ENCODE measurements at regions not wholly inside any gene's neighbourhood (a gene's known extent, or its start where the extent isn't known, plus 50 kb on each side); places are given as distances from the start of the nearest gene placed in this dataset.

DNA sequence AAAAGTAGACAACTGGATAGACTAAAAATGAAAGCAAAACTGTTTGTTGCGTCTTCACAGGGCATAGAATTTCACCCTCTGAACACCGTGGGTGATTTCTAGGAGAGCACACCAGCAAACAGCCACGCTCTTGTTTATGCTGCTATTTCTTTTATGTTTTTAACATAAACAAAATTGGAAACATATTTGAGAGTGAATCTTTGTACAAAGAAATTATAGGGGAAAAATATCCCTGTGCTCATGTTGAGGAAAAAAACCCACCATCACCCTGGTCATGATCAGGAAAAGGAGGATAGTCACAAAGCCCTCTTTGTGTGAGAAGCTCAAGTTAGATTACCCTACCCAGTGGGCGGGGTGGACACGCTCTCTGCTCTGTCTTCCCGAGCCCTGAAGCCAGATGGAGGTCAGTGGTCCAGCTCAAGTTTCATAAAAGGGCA is 313.3 kb downstream of the SATB1 start:
- ChIA-PET POLR2A (ENCODE audit: partially characterized antibody) (no interaction called here), CTCF (ENCODE audit: partially characterized antibody) (no interaction called here)
- H3K9me3 Mint-ChIP-seq: peaks cover 0 to 6% (median under 1%) of the 10 kb centered on the region in 8 donors
- H3K36me3 ChIP-seq (ENCODE audit: insufficient read depth, low read length): no peaks in the 10 kb centered on the region
- H3K4me1 Mint-ChIP-seq: peaks cover 0 to 7% (median 5%) of the 10 kb centered on the region in 4 donors
- H3K27ac ChIP-seq (ENCODE audit: low read depth, low read length): no peak overlapping the region
- H3K27me3 ChIP-seq (ENCODE audit: insufficient read depth, low read length): no peaks in the 10 kb centered on the region
- peaks cover 3 to 4% of the 10 kb centered on the region in 2 donors for H3K27me3 Mint-ChIP-seq
- no peaks in the 10 kb centered on the region for H3K9me3 ChIP-seq (ENCODE audit: control insufficient read depth in 1 of 2, low read length in 2 of 2)
- H3K4me3 ChIP-seq (ENCODE audit: low read length in 2 of 2): no peak overlapping the region
- no peak overlapping the region for H3K27ac Mint-ChIP-seq
- DNase-seq: no peak
- peak overlapping the region in 7 of 8 donors; percentile 28 to 64 (median 48) for H3K4me3 Mint-ChIP-seq
- intact Hi-C loops (cut with micrococcal nuclease): no loop called here
- no peaks in the 10 kb centered on the region for H3K4me1 ChIP-seq (ENCODE audit: insufficient read depth, low read length)
- no peaks in the 10 kb centered on the region for H3K36me3 Mint-ChIP-seq

DNA sequence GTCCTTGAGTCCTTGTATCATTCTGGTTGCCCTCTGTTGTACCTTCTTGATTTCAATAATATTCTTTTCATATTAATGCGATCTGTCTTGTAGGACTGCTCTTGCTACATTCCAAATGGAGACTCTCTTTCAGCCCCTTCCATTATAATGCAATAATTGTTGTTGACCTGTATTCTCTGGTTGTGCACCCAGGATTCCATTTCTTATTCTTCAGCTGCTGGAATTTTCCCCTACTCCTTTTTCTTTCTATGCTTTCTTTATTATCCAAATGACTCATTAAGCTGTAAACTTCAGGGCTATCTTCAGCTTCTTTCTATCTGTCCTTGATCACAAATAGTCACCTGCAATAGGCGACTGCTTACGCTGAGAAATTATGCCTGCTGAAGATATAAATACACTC is 321.5 kb downstream of the SATB1 start:
- Mint-ChIP-seq H3K27ac (no peak overlapping the region), H3K9me3 (peaks cover 0 to 3% (median 0%) of the 10 kb centered on the region in 8 donors), H3K27me3 (peaks cover 14 to 29% of the 10 kb centered on the region in 2 donors), H3K4me1 (no peaks in the 10 kb centered on the region), H3K36me3 (no peaks in the 10 kb centered on the region), H3K4me3 (no peak overlapping the region)
- H3K27me3 ChIP-seq (ENCODE audit: insufficient read depth, low read length): no peaks in the 10 kb centered on the region
- no peak overlapping the region for H3K27ac ChIP-seq (ENCODE audit: low read depth, low read length)
- H3K4me1 ChIP-seq (ENCODE audit: insufficient read depth, low read length): no peaks in the 10 kb centered on the region
- intact Hi-C loops (cut with micrococcal nuclease): no loop called here
- H3K36me3 ChIP-seq (ENCODE audit: insufficient read depth, low read length): no peaks in the 10 kb centered on the region
- H3K4me3 ChIP-seq (ENCODE audit: low read length in 2 of 2): no peak overlapping the region
- H3K9me3 ChIP-seq (ENCODE audit: control insufficient read depth in 1 of 2, low read length in 2 of 2): no peaks in the 10 kb centered on the region
- POLR2A ChIA-PET (ENCODE audit: partially characterized antibody): no interaction called here
- CTCF ChIA-PET (ENCODE audit: partially characterized antibody): no interaction called here
- no peak for DNase-seq

DNA sequence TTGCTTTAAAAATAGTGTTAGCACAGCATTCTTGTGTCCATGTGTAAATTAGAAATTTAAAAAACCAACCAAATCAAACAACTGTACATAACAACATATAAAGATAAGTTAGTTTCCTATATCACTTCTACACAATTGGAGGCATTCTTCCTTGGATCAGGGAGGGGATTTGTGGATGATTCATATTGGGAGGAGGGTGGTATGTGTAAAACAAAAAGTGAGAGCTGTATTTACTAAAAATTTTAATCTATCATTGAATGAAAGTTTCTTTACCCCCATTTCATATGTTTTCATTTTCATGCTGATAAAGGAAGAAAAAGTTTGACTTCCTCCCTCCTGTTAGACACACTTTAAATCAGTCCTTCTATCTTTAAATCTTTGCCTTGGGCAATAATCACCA is 325.0 kb downstream of the SATB1 start:
- POLR2A ChIA-PET (ENCODE audit: partially characterized antibody): no interaction called here
- Histone ChIP-seq H3K36me3 (ENCODE audit: insufficient read depth, low read length) (no peaks in the 10 kb centered on the region), H3K27ac (ENCODE audit: low read depth, low read length) (no peak overlapping the region), H3K9me3 (ENCODE audit: control insufficient read depth in 1 of 2, low read length in 2 of 2) (no peaks in the 10 kb centered on the region), H3K4me1 (ENCODE audit: insufficient read depth, low read length) (no peaks in the 10 kb centered on the region), H3K4me3 (ENCODE audit: low read length in 2 of 2) (no peak overlapping the region), H3K27me3 (ENCODE audit: insufficient read depth, low read length) (no peaks in the 10 kb centered on the region)
- Mint-ChIP-seq H3K27me3 (peaks cover 15 to 27% of the 10 kb centered on the region in 2 donors), H3K9me3 (peaks cover 0 to 8% (median 5%) of the 10 kb centered on the region in 8 donors), H3K36me3 (no peaks in the 10 kb centered on the region), H3K4me3 (no peak overlapping the region), H3K27ac (no peak overlapping the region), H3K4me1 (no peaks in the 10 kb centered on the region)
- CTCF ChIA-PET (ENCODE audit: partially characterized antibody): no interaction called here
- intact Hi-C loops (cut with micrococcal nuclease): no loop called here
- DNase-seq: no peak

DNA sequence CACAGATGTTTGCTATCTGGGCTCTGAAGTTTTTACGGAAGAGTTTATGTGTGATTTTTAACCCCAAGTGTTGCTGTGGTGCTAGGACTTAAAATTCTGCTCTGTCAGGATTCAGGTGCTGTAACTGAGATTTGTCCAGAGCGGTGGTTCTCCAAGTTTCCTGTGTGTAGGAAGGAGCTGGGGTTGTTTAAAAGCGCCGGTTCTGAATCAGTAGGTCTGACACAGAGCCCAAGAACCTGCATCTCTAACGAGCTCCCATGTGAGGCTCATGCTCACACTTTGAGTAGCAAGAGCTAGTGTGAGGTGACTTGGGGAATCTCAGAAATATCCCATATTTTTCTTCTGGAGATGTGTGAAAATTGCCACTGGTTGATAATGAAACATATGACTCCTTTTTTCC is 325.5 kb downstream of the SATB1 start:
- Histone ChIP-seq H3K36me3 (ENCODE audit: insufficient read depth, low read length) (no peaks in the 10 kb centered on the region), H3K27ac (ENCODE audit: low read depth, low read length) (no peak overlapping the region), H3K4me3 (ENCODE audit: low read length in 2 of 2) (no peak overlapping the region), H3K27me3 (ENCODE audit: insufficient read depth, low read length) (no peaks in the 10 kb centered on the region), H3K4me1 (ENCODE audit: insufficient read depth, low read length) (no peaks in the 10 kb centered on the region), H3K9me3 (ENCODE audit: control insufficient read depth in 1 of 2, low read length in 2 of 2) (no peaks in the 10 kb centered on the region)
- no peak overlapping the region for H3K4me3 Mint-ChIP-seq
- ChIA-PET POLR2A (ENCODE audit: partially characterized antibody) (no interaction called here), CTCF (ENCODE audit: partially characterized antibody) (no interaction called here)
- DNase-seq: no peak
- H3K9me3 Mint-ChIP-seq: peaks cover 0 to 8% (median 5%) of the 10 kb centered on the region in 8 donors
- peaks cover 20 to 25% of the 10 kb centered on the region in 2 donors for H3K27me3 Mint-ChIP-seq
- no peaks in the 10 kb centered on the region for H3K4me1 Mint-ChIP-seq
- intact Hi-C loops (cut with micrococcal nuclease): no loop called here
- H3K27ac Mint-ChIP-seq: no peak overlapping the region
- H3K36me3 Mint-ChIP-seq: no peaks in the 10 kb centered on the region

DNA sequence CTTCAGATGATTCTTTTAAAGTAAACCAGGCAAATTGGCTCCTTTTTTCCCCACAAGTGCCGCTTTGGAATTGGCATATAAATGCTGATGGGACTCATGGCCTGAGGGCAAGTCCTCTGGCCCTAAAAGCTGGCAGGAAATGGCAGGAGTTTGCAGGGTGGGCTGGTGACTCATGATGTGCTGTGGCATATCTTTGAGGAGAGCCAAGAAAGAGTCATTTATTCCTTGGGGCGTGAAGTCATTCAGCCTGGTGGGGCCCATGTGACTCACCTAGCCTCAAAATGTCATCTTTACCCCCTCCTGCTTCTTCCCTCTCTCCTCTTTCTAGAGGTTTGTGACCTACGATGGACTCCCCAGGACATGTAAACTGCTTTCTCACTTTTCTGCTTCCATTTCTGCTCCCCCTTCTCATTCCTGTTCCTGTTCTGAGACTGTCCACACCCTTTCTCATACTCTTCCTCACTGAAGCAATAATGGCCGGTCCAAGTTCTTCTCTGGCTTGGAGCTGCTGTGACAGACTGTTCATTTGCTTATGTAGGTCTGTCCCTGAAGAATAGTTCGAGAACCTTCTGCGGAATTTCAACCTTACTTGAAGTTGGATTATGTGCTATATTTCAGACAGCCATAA is 326.1 kb downstream of the SATB1 start:
- Histone ChIP-seq H3K9me3 (ENCODE audit: control insufficient read depth in 1 of 2, low read length in 2 of 2) (no peaks in the 10 kb centered on the region), H3K4me3 (ENCODE audit: low read length in 2 of 2) (no peak overlapping the region), H3K4me1 (ENCODE audit: insufficient read depth, low read length) (no peaks in the 10 kb centered on the region), H3K27ac (ENCODE audit: low read depth, low read length) (no peak overlapping the region), H3K27me3 (ENCODE audit: insufficient read depth, low read length) (no peaks in the 10 kb centered on the region), H3K36me3 (ENCODE audit: insufficient read depth, low read length) (no peaks in the 10 kb centered on the region)
- CTCF ChIA-PET (ENCODE audit: partially characterized antibody): no interaction called here
- no peak overlapping the region for H3K4me3 Mint-ChIP-seq
- POLR2A ChIA-PET (ENCODE audit: partially characterized antibody): no interaction called here
- H3K9me3 Mint-ChIP-seq: peaks cover 0 to 8% (median 5%) of the 10 kb centered on the region in 8 donors
- intact Hi-C loops (cut with micrococcal nuclease): no loop called here
- no peaks in the 10 kb centered on the region for H3K4me1 Mint-ChIP-seq
- H3K27ac Mint-ChIP-seq: no peak overlapping the region
- no peak for DNase-seq
- H3K27me3 Mint-ChIP-seq: peaks cover 20 to 21% of the 10 kb centered on the region in 2 donors
- H3K36me3 Mint-ChIP-seq: no peaks in the 10 kb centered on the region

DNA sequence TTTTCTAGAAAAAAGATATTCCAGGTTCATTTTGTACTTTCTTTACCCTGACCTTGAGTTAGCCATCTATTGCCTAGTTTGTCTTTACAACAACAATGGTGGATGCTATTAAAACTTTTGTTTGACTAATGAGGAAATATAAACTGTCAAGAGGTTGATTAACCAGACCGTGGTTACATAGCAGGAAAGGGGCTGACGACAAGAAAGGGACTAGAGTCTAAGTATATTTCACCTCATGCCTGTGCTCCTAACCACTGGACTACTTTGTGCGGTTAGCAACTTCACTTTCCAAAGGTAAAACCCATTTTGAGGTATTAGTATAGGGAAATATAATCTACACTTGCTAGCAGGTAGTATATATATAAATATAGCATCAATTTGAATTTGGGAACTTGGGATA is 327.1 kb downstream of the SATB1 start:
- CTCF ChIA-PET (ENCODE audit: partially characterized antibody): no interaction called here
- no peak overlapping the region for H3K4me3 ChIP-seq (ENCODE audit: low read length in 2 of 2)
- no peak overlapping the region for H3K27ac Mint-ChIP-seq
- H3K9me3 ChIP-seq (ENCODE audit: control insufficient read depth in 1 of 2, low read length in 2 of 2): no peaks in the 10 kb centered on the region
- DNase-seq: no peak
- H3K9me3 Mint-ChIP-seq: peaks cover 0 to 8% (median 5%) of the 10 kb centered on the region in 8 donors
- no peaks in the 10 kb centered on the region for H3K36me3 Mint-ChIP-seq
- intact Hi-C loops (cut with micrococcal nuclease): no loop called here
- no peak overlapping the region for H3K4me3 Mint-ChIP-seq
- no peaks in the 10 kb centered on the region for H3K4me1 ChIP-seq (ENCODE audit: insufficient read depth, low read length)
- POLR2A ChIA-PET (ENCODE audit: partially characterized antibody): no interaction called here
- no peak overlapping the region for H3K27ac ChIP-seq (ENCODE audit: low read depth, low read length)
- H3K27me3 Mint-ChIP-seq: peaks cover 16 to 17% of the 10 kb centered on the region in 2 donors
- H3K36me3 ChIP-seq (ENCODE audit: insufficient read depth, low read length): no peaks in the 10 kb centered on the region
- H3K4me1 Mint-ChIP-seq: no peaks in the 10 kb centered on the region
- no peaks in the 10 kb centered on the region for H3K27me3 ChIP-seq (ENCODE audit: insufficient read depth, low read length)

DNA sequence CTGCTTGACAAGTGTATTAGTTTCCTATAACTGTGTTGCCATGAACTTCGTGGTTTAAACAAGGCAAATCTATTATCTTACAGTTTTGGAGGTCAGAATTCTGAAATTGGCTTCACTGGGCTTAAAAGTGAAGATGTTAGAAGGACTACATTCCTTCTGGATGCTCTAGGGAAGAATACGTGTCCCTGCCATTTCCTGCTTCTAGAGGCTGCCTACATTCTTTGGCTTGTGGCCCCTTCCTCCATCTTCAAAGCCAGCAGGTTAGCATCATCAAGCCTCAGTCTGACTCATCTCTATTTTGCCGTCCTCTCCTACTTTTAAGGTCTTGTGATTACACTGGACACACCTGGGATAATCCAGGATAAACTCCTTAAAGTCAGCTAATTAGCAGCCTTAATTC is 327.7 kb downstream of the SATB1 start:
- H3K4me3 ChIP-seq (ENCODE audit: low read length in 2 of 2): no peak overlapping the region
- H3K27ac ChIP-seq (ENCODE audit: low read depth, low read length): no peak overlapping the region
- H3K27me3 Mint-ChIP-seq: peaks cover 12 to 20% of the 10 kb centered on the region in 2 donors
- H3K36me3 ChIP-seq (ENCODE audit: insufficient read depth, low read length): no peaks in the 10 kb centered on the region
- H3K27me3 ChIP-seq (ENCODE audit: insufficient read depth, low read length): no peaks in the 10 kb centered on the region
- H3K9me3 Mint-ChIP-seq: peaks cover 0 to 8% (median 5%) of the 10 kb centered on the region in 8 donors
- POLR2A ChIA-PET (ENCODE audit: partially characterized antibody): no interaction called here
- no peaks in the 10 kb centered on the region for H3K4me1 ChIP-seq (ENCODE audit: insufficient read depth, low read length)
- no peaks in the 10 kb centered on the region for H3K36me3 Mint-ChIP-seq
- intact Hi-C loops (cut with micrococcal nuclease): no loop called here
- H3K27ac Mint-ChIP-seq: no peak overlapping the region
- CTCF ChIA-PET (ENCODE audit: partially characterized antibody): no interaction called here
- H3K4me3 Mint-ChIP-seq: no peak overlapping the region
- DNase-seq: no peak
- H3K9me3 ChIP-seq (ENCODE audit: control insufficient read depth in 1 of 2, low read length in 2 of 2): no peaks in the 10 kb centered on the region
- no peaks in the 10 kb centered on the region for H3K4me1 Mint-ChIP-seq

DNA sequence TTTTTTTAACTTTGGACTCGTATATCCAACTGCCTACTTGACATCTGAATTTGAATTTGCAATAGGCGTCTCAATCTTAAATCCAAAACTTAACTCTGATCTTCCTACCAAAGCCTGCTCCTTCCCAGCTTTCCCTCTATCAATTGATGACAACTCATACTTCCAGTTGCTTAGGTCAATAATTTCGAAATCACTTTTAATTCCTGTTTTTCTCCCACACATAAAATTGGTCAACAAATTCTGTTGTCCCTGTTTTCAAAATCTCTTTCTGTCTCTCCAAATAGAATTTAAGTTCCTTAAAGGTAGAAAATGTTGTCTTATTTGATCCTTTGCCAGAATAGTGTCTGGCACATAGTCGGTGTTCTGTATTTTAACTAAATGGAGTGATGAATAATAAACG is 332.4 kb downstream of the SATB1 start:
- ChIA-PET CTCF (ENCODE audit: partially characterized antibody) (no interaction called here), POLR2A (ENCODE audit: partially characterized antibody) (no interaction called here)
- H3K4me3 Mint-ChIP-seq: no peak overlapping the region
- Histone ChIP-seq H3K4me3 (ENCODE audit: low read length in 2 of 2) (no peak overlapping the region), H3K9me3 (ENCODE audit: control insufficient read depth in 1 of 2, low read length in 2 of 2) (no peaks in the 10 kb centered on the region), H3K27me3 (ENCODE audit: insufficient read depth, low read length) (no peaks in the 10 kb centered on the region), H3K36me3 (ENCODE audit: insufficient read depth, low read length) (no peaks in the 10 kb centered on the region), H3K27ac (ENCODE audit: low read depth, low read length) (no peak overlapping the region), H3K4me1 (ENCODE audit: insufficient read depth, low read length) (no peaks in the 10 kb centered on the region)
- H3K9me3 Mint-ChIP-seq: peaks cover 0 to 6% (median 3%) of the 10 kb centered on the region in 8 donors
- H3K36me3 Mint-ChIP-seq: no peaks in the 10 kb centered on the region
- peaks cover 5 to 11% of the 10 kb centered on the region in 2 donors for H3K27me3 Mint-ChIP-seq
- H3K4me1 Mint-ChIP-seq: peaks cover 0 to 2% (median 0%) of the 10 kb centered on the region in 4 donors
- no peak overlapping the region for H3K27ac Mint-ChIP-seq
- no peak for DNase-seq
- intact Hi-C loops (cut with micrococcal nuclease): no loop called here

Measured in CD4-positive, alpha-beta memory T cell (primary cell).